Prostate gland (tissue), 2 donors: ENCODE measurements at regions not wholly inside any gene's neighbourhood (a gene's known extent, or its start where the extent isn't known, plus 50 kb on each side); places are given as distances from the start of the nearest gene placed in this dataset.

Source experiments
- DNase-seq: peaks from one replicate; pipeline ENCODE4 v3.0.0-alpha.2; 2019; ENCODE audit warnings: low spot score
- H3K27ac ChIP-seq, 2 donors: fragments of 200-600 bp; sonication (generic); 2 replicates each; pipeline ENCODE4 v1.5.1; 2017 to 2019
- H3K27me3 ChIP-seq: fragments of 200-600 bp; sonication (generic); replicated peaks from 2 replicates; pipeline ENCODE4 v1.5.1; 2019; ENCODE audit not compliant: insufficient read depth
- H3K36me3 ChIP-seq, 2 donors: fragments of 200-600 bp; sonication (generic); 1 replicate in 1 of 2; 2 replicates in 1 of 2; pipeline versions ENCODE4 v1.5.1 to v1.8.1; 2017 to 2019
- H3K4me1 ChIP-seq: fragments of 200-600 bp; sonication (generic); replicated peaks from 2 replicates; pipeline ENCODE4 v1.5.1; 2019
- H3K4me3 ChIP-seq, 2 donors: fragments of 200-600 bp; sonication (generic); 2 replicates each; pipeline ENCODE4 v1.5.1; 2017 to 2019
- H3K9me3 ChIP-seq: fragments of 200-600 bp; sonication (generic); 2 replicates; pipeline ENCODE4 v1.5.1; 2017
- POLR2A ChIP-seq: fragments of 450-650 bp; IDR thresholded peaks from one replicate; pipeline ENCODE4 v1.6.1; 2016; ENCODE audit warnings: antibody characterized with exemption, mild to moderate bottlenecking
- POLR2AphosphoS5 ChIP-seq: sonication (generic); formaldehyde crosslinking; IDR thresholded peaks from one replicate; pipeline ENCODE4 v1.6.1; 2017; ENCODE audit warnings: antibody characterized with exemption
- WGBS: methylation state at CpG from one replicate; pipeline ENCODE4 v1.1.5; 2018; 5-methylcytosine and 5-hydroxymethylcytosine counted together
- intact Hi-C: fragments of 100-400 bp; cut with DNase I; formaldehyde crosslinking; loops from one replicate; pipeline ENCODE4 v1.14.2; 2022
- TF ChIP-seq, protein P1 (sequence below), 4 experiments: fragments of 200-600 bp in 2 of 4; fragments of 450-650 bp in 2 of 4; sonication (generic) in 2 of 4; IDR thresholded peaks; 1 replicate in 3 of 4; 2 replicates in 1 of 4; pipeline ENCODE4 v1.5.1; 2016 to 2019; ENCODE audit warnings: antibody characterized with exemption in 4 of 4, mild to moderate bottlenecking in 2 of 4, moderate library complexity in 2 of 4

DNA sequence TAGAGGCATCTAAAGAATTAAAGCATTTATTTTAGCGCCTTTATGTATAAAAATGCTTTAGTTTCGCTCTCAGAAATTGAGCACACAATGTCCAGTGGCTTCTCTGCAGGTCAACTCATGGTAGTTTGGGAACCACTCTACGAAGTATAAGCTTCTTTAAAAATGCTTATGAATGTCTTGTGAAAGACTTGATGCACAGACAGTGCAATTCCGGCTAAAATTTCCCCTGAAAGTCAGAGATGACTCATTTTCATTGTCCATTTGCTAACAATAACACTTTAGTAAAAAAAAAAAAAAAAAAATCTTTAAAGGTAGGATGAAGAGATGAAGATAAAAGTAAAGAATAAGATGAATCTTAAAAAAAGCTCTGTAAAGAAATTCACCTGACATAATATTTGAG, 117.2 kb downstream of the PDHA2 start:
- 84% methylated on average over 4 of the region's 4 CpGs for WGBS
- Histone ChIP-seq H3K27ac (no peak overlapping the region), H3K4me3 (no peak overlapping the region), H3K36me3 (no peaks in the 10 kb centered on the region), H3K4me1 (no peaks in the 10 kb centered on the region), H3K27me3 (no peaks in the 10 kb centered on the region), H3K9me3 (no peaks in the 10 kb centered on the region)
- TF ChIP-seq, protein P1, sequence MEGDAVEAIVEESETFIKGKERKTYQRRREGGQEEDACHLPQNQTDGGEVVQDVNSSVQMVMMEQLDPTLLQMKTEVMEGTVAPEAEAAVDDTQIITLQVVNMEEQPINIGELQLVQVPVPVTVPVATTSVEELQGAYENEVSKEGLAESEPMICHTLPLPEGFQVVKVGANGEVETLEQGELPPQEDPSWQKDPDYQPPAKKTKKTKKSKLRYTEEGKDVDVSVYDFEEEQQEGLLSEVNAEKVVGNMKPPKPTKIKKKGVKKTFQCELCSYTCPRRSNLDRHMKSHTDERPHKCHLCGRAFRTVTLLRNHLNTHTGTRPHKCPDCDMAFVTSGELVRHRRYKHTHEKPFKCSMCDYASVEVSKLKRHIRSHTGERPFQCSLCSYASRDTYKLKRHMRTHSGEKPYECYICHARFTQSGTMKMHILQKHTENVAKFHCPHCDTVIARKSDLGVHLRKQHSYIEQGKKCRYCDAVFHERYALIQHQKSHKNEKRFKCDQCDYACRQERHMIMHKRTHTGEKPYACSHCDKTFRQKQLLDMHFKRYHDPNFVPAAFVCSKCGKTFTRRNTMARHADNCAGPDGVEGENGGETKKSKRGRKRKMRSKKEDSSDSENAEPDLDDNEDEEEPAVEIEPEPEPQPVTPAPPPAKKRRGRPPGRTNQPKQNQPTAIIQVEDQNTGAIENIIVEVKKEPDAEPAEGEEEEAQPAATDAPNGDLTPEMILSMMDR (IDR thresholded peaks at IDR 0.05): no peak
- TF ChIP-seq POLR2AphosphoS5: no peak
- TF ChIP-seq POLR2A: no peak
- intact Hi-C loops: no loop called here
- no peak for DNase-seq

- Histone ChIP-seq H3K4me1 (no peaks in the 10 kb centered on the region), H3K9me3 (no peaks in the 10 kb centered on the region), H3K27ac (no peak overlapping the region), H3K27me3 (no peaks in the 10 kb centered on the region), H3K36me3 (no peaks in the 10 kb centered on the region), H3K4me3 (no peak overlapping the region)
- no peak for DNase-seq
- no peak for TF ChIP-seq POLR2AphosphoS5
- TF ChIP-seq, protein P1 (IDR thresholded peaks at IDR 0.05): no peak
- TF ChIP-seq POLR2A: no peak
- 98% methylated on average over 3 of the region's 3 CpGs for WGBS
- intact Hi-C loops: no loop called here
These were observed 117.9 kb downstream of the PDHA2 start for GRCh38 chr4:95957759-95958158.

- 90% methylated on average over 2 of the region's 2 CpGs for WGBS
These were observed 119.3 kb downstream of the PDHA2 start for GRCh38 chr4:95959182-95959581.

DNA sequence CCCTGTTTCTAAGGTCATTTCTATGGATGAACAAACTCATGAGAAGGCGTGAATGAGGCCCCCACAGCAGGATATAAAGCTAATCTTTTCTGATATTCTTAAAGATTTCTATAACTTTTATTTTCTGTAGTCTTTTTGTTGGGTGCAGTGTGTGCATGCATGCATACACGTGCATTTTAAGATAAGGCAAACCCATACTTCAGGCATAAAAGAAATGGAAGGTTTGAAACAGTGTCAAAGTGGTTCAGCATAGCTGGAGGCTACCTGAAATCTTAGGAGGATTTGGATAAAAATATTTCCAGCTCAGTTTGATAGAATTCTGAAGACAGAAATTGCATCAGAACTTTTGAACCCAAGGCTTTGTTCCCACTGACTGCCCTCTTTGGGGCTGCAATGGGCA, 119.7 kb downstream of the PDHA2 start:
- no peak overlapping the region for H3K4me3 ChIP-seq
- no peaks in the 10 kb centered on the region for H3K36me3 ChIP-seq
- H3K4me1 ChIP-seq: no peaks in the 10 kb centered on the region
- intact Hi-C loops: no loop called here
- WGBS: 89% methylated on average over 2 of the region's 2 CpGs
- no peaks in the 10 kb centered on the region for H3K9me3 ChIP-seq
- no peak for DNase-seq
- TF ChIP-seq POLR2AphosphoS5: no peak
- no peak overlapping the region for H3K27ac ChIP-seq
- H3K27me3 ChIP-seq: no peaks in the 10 kb centered on the region

More at GRCh38 chr4:95959182-95959581, 119.3 kb downstream of the PDHA2 start:
- Histone ChIP-seq H3K27me3 (no peaks in the 10 kb centered on the region), H3K4me3 (no peak overlapping the region), H3K9me3 (no peaks in the 10 kb centered on the region), H3K36me3 (no peaks in the 10 kb centered on the region), H3K4me1 (no peaks in the 10 kb centered on the region), H3K27ac (no peak overlapping the region)
- TF ChIP-seq, protein P1 (IDR thresholded peaks at IDR 0.05): no peak
- TF ChIP-seq POLR2AphosphoS5 (no peak), POLR2A (no peak)
- intact Hi-C loops: no loop called here
- no peak for DNase-seq

- 39% methylated on average over 3 of the region's 3 CpGs for WGBS
- TF ChIP-seq POLR2A (no peak), POLR2AphosphoS5 (no peak)
- TF ChIP-seq, protein P1 (IDR thresholded peaks at IDR 0.05): no peak
- DNase-seq: no peak
- Histone ChIP-seq H3K9me3 (no peaks in the 10 kb centered on the region), H3K27me3 (no peaks in the 10 kb centered on the region), H3K27ac (no peak overlapping the region), H3K4me1 (no peaks in the 10 kb centered on the region), H3K4me3 (no peak overlapping the region), H3K36me3 (no peaks in the 10 kb centered on the region)
- intact Hi-C loops: no loop called here
These were observed 123.6 kb downstream of the PDHA2 start for GRCh38 chr4:95963456-95963855.
